Glutamatergic neuron (in vitro differentiated cells): ENCODE measurements at regions not wholly inside any gene's neighbourhood (a gene's known extent, or its start where the extent isn't known, plus 50 kb on each side); places are given as distances from the start of the nearest gene placed in this dataset.
"Not testable (repeated sequence)": the region's sequence is repeated elsewhere in the genome, so short reads cannot be mapped to it uniquely, and the experiment has no call there.

ENCODE experiments used
- DNase-seq: peaks from one replicate; pipeline ENCODE4 v3.0.0; 2022
- H3K27ac Mint-ChIP-seq: one replicate; pipeline ENCODE4 v1.8.0; 2020; ENCODE audit warnings: mild to moderate bottlenecking, mixed read lengths, inconsistent platforms; ENCODE audit not compliant: unreplicated experiment
- H3K27me3 Mint-ChIP-seq: one replicate; pipeline ENCODE4 v1.8.0; 2020; ENCODE audit warnings: mild to moderate bottlenecking, moderate library complexity, mixed read lengths, inconsistent platforms; ENCODE audit not compliant: unreplicated experiment
- H3K36me3 Mint-ChIP-seq: one replicate; pipeline ENCODE4 v1.8.0; 2020; ENCODE audit warnings: mild to moderate bottlenecking, mixed read lengths, inconsistent platforms; ENCODE audit not compliant: unreplicated experiment
- H3K4me1 Mint-ChIP-seq: one replicate; pipeline ENCODE4 v1.8.0; 2020; ENCODE audit warnings: mild to moderate bottlenecking, low read depth, mixed read lengths, inconsistent platforms; ENCODE audit not compliant: unreplicated experiment
- H3K4me3 Mint-ChIP-seq: one replicate; pipeline ENCODE4 v1.8.0; 2020; ENCODE audit warnings: mild to moderate bottlenecking, mixed read lengths, inconsistent platforms; ENCODE audit not compliant: unreplicated experiment
- H3K9me3 Mint-ChIP-seq: one replicate; pipeline ENCODE4 v1.8.0; 2020; ENCODE audit warnings: mild to moderate bottlenecking, moderate library complexity, mixed read lengths, inconsistent platforms; ENCODE audit not compliant: unreplicated experiment

DNA sequence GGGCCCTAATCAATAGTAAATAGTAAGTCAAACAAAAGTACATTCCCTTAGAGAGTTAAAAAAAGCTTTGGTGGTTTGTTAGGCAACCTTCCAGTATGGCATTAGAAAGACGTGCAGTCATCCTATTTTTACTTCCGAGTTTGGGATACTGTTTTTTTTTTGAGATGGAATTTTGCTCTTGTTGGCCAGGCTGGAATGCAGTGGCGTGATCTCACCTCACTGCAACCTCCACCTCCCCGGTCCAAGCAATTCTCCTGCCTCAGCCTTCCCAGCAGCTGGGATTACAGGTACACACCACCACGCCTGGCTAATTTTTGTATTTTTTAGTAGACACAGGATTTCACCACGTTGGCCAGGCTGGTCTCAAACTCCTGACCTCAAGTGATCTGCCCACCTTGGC, 54.0 kb upstream of the TP53BP2 start:
- not testable (repeated sequence) for DNase-seq, H3K4me3 Mint-ChIP-seq, H3K4me1 Mint-ChIP-seq, H3K27ac Mint-ChIP-seq, H3K36me3 Mint-ChIP-seq, H3K9me3 Mint-ChIP-seq, H3K27me3 Mint-ChIP-seq

DNA sequence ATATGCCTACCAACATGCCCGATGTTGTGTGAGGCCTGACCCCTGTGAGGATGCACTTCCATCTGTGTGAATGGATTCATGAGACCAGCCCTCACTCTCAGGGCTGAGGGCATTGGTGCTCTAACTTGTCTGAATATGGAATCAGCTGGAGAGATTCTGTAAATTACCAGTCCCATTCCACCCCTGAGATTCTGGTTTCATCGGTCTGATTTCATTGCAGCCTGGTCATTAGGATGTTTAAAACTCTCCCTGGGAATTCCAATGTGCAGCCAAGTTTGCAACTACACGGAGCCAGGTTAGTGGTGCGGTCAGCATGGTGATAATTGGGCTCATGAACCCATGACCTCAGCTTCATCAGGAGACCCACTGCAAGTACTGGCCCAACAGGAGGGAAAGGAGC, 51.4 kb upstream of the TP53BP2 start:
- DNase-seq, H3K27ac Mint-ChIP-seq, H3K9me3 Mint-ChIP-seq, H3K4me1 Mint-ChIP-seq, H3K36me3 Mint-ChIP-seq, H3K4me3 Mint-ChIP-seq, H3K27me3 Mint-ChIP-seq: not testable (repeated sequence)

DNA sequence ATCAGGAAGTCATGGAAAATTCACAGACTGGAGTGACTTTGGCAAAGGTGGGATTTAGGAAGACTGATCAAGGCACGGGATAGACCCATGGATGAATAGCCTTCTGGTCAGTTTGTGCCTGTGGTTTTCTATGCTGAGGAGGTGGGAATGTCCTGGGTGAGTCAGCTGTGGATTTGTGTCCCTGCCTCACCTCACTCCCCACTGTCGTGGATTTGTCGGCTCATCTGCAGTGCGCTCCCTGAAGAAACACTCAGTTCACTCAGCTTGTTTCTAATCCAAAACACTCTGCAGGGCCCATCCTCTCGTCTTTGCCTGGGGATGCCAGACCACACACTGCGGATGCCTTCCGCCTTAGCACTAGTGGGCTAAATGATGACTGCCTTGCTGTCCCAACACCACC, 50.2 kb upstream of the TP53BP2 start:
- H3K4me1 Mint-ChIP-seq, H3K36me3 Mint-ChIP-seq, H3K4me3 Mint-ChIP-seq, H3K9me3 Mint-ChIP-seq, DNase-seq, H3K27me3 Mint-ChIP-seq, H3K27ac Mint-ChIP-seq: not testable (repeated sequence)
